ENCODE measurements at regions not wholly inside any gene's neighbourhood (a gene's known extent, or its start where the extent isn't known, plus 50 kb on each side); places are given as distances from the start of the nearest gene placed in this dataset.

DNA sequence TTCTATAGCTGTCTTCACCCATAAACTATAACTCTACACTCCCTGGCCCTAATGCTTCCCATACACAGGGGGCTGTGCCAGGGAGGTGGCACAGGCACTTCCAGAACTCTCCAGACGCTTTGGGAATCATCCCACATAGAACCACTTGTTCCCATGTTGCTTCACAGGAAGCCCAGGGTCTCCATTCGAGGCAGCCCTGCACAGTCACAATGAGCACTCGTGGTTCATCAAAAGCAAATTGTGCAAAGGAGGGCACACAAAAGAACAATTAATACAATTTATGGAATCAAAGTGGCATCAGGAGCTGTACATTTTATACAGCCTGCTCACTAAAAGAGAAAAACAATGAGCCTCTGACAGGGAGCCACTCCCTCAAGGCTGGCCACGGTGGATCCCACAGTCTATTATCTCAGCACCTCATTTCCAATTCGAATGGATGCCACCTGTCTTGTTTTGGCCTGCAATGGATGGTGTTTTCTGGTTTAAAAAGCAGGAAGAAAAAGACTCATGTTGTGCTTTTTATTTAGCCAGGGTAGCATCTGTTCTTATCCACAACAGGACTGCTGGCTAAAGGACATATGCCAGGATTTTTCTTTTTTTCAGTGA is 354.8 kb downstream of the ENC1 start:
- DNase-seq (ENCODE audit: extremely low read depth, low read depth) = no peak
- TF ChIP-seq CTCF (IDR thresholded peaks at IDR 0.05; ENCODE audit: low read depth, low read length) = no peak

DNA sequence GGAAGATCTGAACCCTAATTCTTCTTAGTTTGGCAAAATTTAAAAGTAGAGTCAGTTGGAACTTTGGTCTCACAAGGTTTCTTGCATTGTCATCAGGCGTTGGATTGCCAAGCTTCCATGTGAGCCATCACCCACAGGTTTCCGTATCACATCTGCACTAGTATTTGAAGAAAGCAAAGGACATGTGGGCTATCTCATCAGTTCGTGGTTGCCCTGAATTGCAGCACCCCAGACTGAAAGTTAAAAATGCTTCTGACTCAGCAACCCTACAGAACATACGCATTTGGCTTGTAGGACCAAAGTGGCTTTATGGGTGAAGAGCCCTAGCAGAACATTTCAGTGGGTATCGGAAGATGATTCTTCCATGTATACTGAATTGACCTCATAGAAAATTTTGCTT is 358.0 kb downstream of the ENC1 start:
- no peak for TF ChIP-seq CTCF (IDR thresholded peaks at IDR 0.05; ENCODE audit: low read depth, low read length)
- DNase-seq (ENCODE audit: extremely low read depth, low read depth) = no peak

DNA sequence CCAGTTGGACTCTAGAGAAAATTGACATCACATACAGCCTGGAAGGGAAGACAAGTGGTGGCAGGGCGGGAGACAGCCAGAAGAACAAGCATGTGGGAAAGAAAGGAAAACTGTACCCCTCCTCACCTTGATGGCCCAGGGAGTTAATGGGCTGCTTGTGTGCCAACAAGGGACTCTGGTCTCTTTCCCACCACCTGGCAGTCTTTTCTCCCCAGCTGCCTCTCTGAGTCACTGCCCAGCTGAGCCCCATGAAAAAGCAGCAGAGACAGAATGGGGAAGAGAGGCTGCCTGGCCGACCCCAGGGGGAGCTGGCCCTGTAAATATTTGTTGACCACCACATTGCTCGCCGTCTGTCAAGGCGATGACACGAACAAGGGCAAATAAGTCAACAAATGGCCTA is 359.4 kb downstream of the ENC1 start:
- no peak for DNase-seq (ENCODE audit: extremely low read depth, low read depth)

DNA sequence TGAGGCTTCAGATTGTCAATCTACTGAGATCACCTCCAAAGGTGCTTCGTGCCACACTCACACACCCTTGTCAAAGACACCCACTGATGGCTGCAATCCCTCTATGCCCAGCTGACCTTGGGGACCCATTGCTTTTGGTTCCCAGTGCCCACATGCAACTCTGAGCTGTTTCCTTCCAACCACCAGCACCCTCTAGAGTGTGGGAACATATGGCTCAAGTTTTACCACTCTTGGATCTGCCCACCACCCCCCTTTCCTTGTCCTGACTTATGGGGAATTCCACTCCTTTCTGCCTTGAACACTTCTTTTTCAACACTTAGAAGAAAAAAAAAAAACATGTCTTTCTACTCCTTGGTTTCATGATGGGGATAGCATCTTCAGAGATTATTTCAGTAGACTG is 360.2 kb downstream of the ENC1 start:
- TF ChIP-seq CTCF (IDR thresholded peaks at IDR 0.05; ENCODE audit: low read depth, low read length) = no peak
- no peak for DNase-seq (ENCODE audit: extremely low read depth, low read depth)

More for the DNA sequence above, 359.4 kb downstream of the ENC1 start:
- TF ChIP-seq CTCF (IDR thresholded peaks at IDR 0.05; ENCODE audit: low read depth, low read length) = no peak

DNA sequence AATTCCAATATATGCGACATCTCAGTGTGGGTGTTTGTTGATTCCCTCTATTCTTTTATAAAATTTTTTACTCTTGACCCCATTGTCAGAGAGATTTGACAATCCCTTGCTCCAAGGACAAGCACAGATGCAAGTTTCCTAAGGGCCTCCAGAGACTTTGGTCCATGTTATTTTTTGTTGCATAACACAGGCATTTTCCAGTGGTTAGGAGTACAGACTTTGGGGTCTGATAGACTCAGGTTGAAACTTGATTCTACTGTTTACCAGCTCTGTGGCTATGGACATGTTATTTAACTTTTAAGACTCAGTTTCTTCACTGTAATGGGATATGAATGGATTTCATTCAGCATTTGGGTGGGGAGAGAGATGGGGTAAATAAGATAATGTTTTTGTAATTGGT is 361.3 kb downstream of the ENC1 start:
- DNase-seq (ENCODE audit: extremely low read depth, low read depth) = no peak
- no peak for TF ChIP-seq CTCF (IDR thresholded peaks at IDR 0.05; ENCODE audit: low read depth, low read length)

- no peak for DNase-seq (ENCODE audit: extremely low read depth, low read depth)
- TF ChIP-seq CTCF (IDR thresholded peaks at IDR 0.05; ENCODE audit: low read depth, low read length) = no peak
Observed at GRCh38 chr5:74277418-74277817, 363.1 kb downstream of the ENC1 start.

GRCh38 chr5:74275171-74275992 is 365.1 kb downstream of the ENC1 start:
- DNase-seq (ENCODE audit: extremely low read depth, low read depth) = peak; percentile 71
- no peak for TF ChIP-seq CTCF (IDR thresholded peaks at IDR 0.05; ENCODE audit: low read depth, low read length)

All from AG09319 (cell line).